ENCODE measurements at regions not wholly inside any gene's neighbourhood (a gene's known extent, or its start where the extent isn't known, plus 50 kb on each side); places are given as distances from the start of the nearest gene placed in this dataset.
A peak's percentile ranks its signal among the peaks of the same experiment; 100 is the strongest.

GRCh38 chr3:81953111-81953510 is 191.7 kb upstream of the GBE1 start:
- FAIRE-seq (no peak), DNase-seq (ENCODE audit: low spot score in 2 of 2) (no peak)

GRCh38 chr3:81952141-81952540 is 190.7 kb upstream of the GBE1 start:
- no peak for FAIRE-seq
- DNase-seq (ENCODE audit: low spot score in 2 of 2) = no peak

GRCh38 chr3:81951636-81952035 is 190.2 kb upstream of the GBE1 start:
- no peak for FAIRE-seq

GRCh38 chr3:81951106-81951505 is 189.7 kb upstream of the GBE1 start:
- DNase-seq (ENCODE audit: low spot score in 2 of 2) (no peak), FAIRE-seq (no peak)

More at GRCh38 chr3:81951636-81952035, 190.2 kb upstream of the GBE1 start:
- DNase-seq (ENCODE audit: low spot score in 2 of 2) = no peak

GRCh38 chr3:81947359-81947758 is 185.9 kb upstream of the GBE1 start:
- DNase-seq (ENCODE audit: low spot score in 2 of 2) (no peak), FAIRE-seq (no peak)

GRCh38 chr3:81938681-81939080 is 177.2 kb upstream of the GBE1 start:
- FAIRE-seq (no peak), DNase-seq (ENCODE audit: low spot score in 2 of 2) (no peak)

- DNase-seq (ENCODE audit: low spot score in 2 of 2) (no peak), FAIRE-seq (no peak)
These were observed 175.4 kb upstream of the GBE1 start for GRCh38 chr3:81936817-81937216.

GRCh38 chr3:81932681-81933080 is 171.2 kb upstream of the GBE1 start:
- FAIRE-seq = no peak

GRCh38 chr3:81931265-81932251 is 170.1 kb upstream of the GBE1 start:
- DNase-seq (ENCODE audit: low spot score in 2 of 2) (no peak), FAIRE-seq (no peak)

More at GRCh38 chr3:81932681-81933080, 171.2 kb upstream of the GBE1 start:
- no peak for DNase-seq (ENCODE audit: low spot score in 2 of 2)

- no peak for FAIRE-seq
These were observed 168.3 kb upstream of the GBE1 start for GRCh38 chr3:81929697-81930096.

GRCh38 chr3:81927811-81928210 is 166.4 kb upstream of the GBE1 start:
- DNase-seq (ENCODE audit: low spot score in 2 of 2) = no peak
- FAIRE-seq = no peak

More at GRCh38 chr3:81929697-81930096, 168.3 kb upstream of the GBE1 start:
- DNase-seq (ENCODE audit: low spot score in 2 of 2) = no peak

GRCh38 chr3:81925385-81925784 is 163.9 kb upstream of the GBE1 start:
- no peak for FAIRE-seq
- no peak for DNase-seq (ENCODE audit: low spot score in 2 of 2)

- FAIRE-seq (no peak), DNase-seq (ENCODE audit: low spot score in 2 of 2) (no peak)
These were observed 161.6 kb upstream of the GBE1 start for GRCh38 chr3:81923038-81923437.

- DNase-seq (ENCODE audit: low spot score in 2 of 2) = no peak
- peak; percentile 3 for FAIRE-seq
These were observed 161.0 kb upstream of the GBE1 start for GRCh38 chr3:81922404-81922803.

GRCh38 chr3:81920816-81921215 is 159.4 kb upstream of the GBE1 start:
- FAIRE-seq (no peak), DNase-seq (ENCODE audit: low spot score in 2 of 2) (no peak)

- no peak for FAIRE-seq
- DNase-seq (ENCODE audit: low spot score in 2 of 2) = no peak
These were observed 155.4 kb upstream of the GBE1 start for GRCh38 chr3:81916890-81917289.

- no peak for DNase-seq (ENCODE audit: low spot score in 2 of 2)
These were observed 152.6 kb upstream of the GBE1 start for GRCh38 chr3:81913886-81914663.

GRCh38 chr3:81911221-81911620 is 149.8 kb upstream of the GBE1 start:
- FAIRE-seq (no peak), DNase-seq (ENCODE audit: low spot score in 2 of 2) (no peak)

More at GRCh38 chr3:81913886-81914663, 152.6 kb upstream of the GBE1 start:
- no peak for FAIRE-seq

GRCh38 chr3:81910244-81910852 is 148.9 kb upstream of the GBE1 start:
- no peak for DNase-seq (ENCODE audit: low spot score in 2 of 2)
- peak; percentile 31 for FAIRE-seq

GRCh38 chr3:81909796-81910195 is 148.4 kb upstream of the GBE1 start:
- no peak for FAIRE-seq
- no peak for DNase-seq (ENCODE audit: low spot score in 2 of 2)

- FAIRE-seq (no peak), DNase-seq (ENCODE audit: low spot score in 2 of 2) (no peak)
These were observed 147.1 kb upstream of the GBE1 start for GRCh38 chr3:81908561-81908960.
